PFSK-1 (cell line): ENCODE measurements at regions not wholly inside any gene's neighbourhood (a gene's known extent, or its start where the extent isn't known, plus 50 kb on each side); places are given as distances from the start of the nearest gene placed in this dataset.

Experiments
- POLR2AphosphoS5 ChIP-seq: IDR thresholded peaks from 2 replicates; pipeline ENCODE4 v1.6.1; 2012; ENCODE audit warnings: low read depth, mild to moderate bottlenecking, control low read depth, low read length, moderate library complexity
- TAF1 ChIP-seq: IDR thresholded peaks from 2 replicates; pipeline ENCODE4 v1.6.1; 2012; ENCODE audit warnings: low read length, control low read depth, borderline replicate concordance; ENCODE audit not compliant: insufficient read depth

DNA sequence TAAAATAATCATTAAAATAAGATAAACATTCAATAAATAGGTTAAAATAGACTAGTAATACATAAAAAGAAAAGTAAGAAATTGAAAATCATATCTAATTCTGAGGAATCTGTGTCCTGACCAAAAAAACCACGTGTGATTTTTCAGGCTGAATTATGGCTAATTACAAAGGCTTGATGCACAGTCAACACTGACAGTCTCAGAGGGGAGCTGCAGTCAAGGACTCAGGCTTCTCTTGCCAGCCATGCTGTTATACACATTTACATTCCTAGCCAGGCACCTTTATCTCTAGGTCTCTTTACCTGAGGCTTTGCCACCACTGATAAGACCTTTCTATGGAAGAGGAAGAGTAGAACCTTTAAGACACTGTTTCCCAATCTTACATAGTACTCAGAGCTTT lies 1737.7 kb upstream of the PCDH10 start:
- TF ChIP-seq TAF1 (no peak), POLR2AphosphoS5 (no peak)
